Mucosa of rectum (tissue), 2 donors: ENCODE measurements at regions not wholly inside any gene's neighbourhood (a gene's known extent, or its start where the extent isn't known, plus 50 kb on each side); places are given as distances from the start of the nearest gene placed in this dataset.
"Not testable (repeated sequence)": the region's sequence is repeated elsewhere in the genome, so short reads cannot be mapped to it uniquely, and the experiment has no call there.

Experiments used
- H3K27ac ChIP-seq, 2 donors: one replicate each; pipeline ENCODE4 v1.7.0; 2013; ENCODE audit warnings: inconsistent platforms in 2 of 2, low read depth in 2 of 2, low read length in 2 of 2
- H3K27me3 ChIP-seq, 2 donors: one replicate each; pipeline ENCODE4 v1.7.0; 2013; ENCODE audit warnings: low read length in 2 of 2; ENCODE audit not compliant: control insufficient read depth in 2 of 2, insufficient read depth in 2 of 2
- H3K36me3 ChIP-seq, 2 donors: one replicate each; pipeline ENCODE4 v1.7.0; 2013; ENCODE audit warnings: low read length in 2 of 2; ENCODE audit not compliant: control insufficient read depth in 2 of 2, insufficient read depth in 2 of 2
- H3K4me1 ChIP-seq, 2 donors: one replicate each; pipeline ENCODE4 v1.7.0; 2013; ENCODE audit warnings: low read length in 2 of 2, mild to moderate bottlenecking in 1 of 2; ENCODE audit not compliant: control insufficient read depth in 2 of 2, insufficient read depth in 2 of 2
- H3K4me3 ChIP-seq, 2 donors: one replicate each; pipeline ENCODE4 v1.7.0; 2013; ENCODE audit warnings: low read length in 2 of 2
- H3K9ac ChIP-seq, 2 donors: one replicate each; pipeline ENCODE4 v1.7.0; 2013; ENCODE audit warnings: low read length in 2 of 2, low read depth in 1 of 2, mild to moderate bottlenecking in 1 of 2
- H3K9me3 ChIP-seq, 2 donors: one replicate each; pipeline ENCODE4 v1.7.0; 2013; ENCODE audit warnings: low read length in 2 of 2; ENCODE audit not compliant: control insufficient read depth in 2 of 2
- donor health status: healthy.
- donor health status: Normal muscosa, but diverticular disease.

DNA sequence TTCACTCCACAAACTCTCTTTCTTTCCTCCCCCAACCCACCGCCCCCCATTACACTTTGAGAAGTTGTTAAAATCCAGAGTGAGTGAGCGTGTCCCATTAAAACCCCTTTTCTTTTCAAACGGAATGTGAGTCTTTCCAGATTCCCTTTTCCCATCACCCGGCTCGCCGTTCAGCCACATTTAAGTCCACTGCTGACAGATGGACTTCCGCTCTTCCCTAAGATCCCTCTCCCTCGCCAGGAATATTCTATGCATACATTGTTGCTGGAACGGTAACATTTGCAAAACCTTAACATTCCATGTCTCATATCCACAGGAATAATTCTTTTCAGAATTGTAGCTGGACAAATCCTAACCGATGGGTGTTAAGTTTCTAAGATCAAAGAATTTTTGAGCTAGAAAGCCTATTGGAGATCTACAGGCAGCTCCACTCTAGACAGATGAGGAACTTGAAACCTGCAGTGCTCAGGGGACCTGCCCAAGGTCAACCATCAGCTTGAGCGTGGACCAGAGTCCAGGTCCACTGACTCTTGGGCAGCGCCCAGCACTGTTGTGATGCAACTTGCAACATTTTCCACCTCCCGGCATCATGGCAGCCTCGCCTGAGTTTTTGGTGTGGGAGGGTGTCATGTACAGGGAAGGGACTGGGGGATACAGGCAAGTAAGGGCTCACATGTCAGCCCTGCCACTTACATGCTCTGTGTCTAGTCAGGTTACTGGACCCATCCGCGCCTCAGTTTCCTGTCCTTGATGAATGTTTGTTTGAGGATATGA lies 500.1 kb downstream of the CCDC171 start:
- H3K27me3 ChIP-seq = no peaks in the 10 kb centered on the region
- H3K9me3 ChIP-seq = no peaks in the 10 kb centered on the region
- H3K4me3 ChIP-seq = no peak overlapping the region
- H3K27ac ChIP-seq = no peak overlapping the region
- H3K9ac ChIP-seq = no peak overlapping the region
- no peaks in the 10 kb centered on the region for H3K4me1 ChIP-seq
- H3K36me3 ChIP-seq = no peaks in the 10 kb centered on the region

DNA sequence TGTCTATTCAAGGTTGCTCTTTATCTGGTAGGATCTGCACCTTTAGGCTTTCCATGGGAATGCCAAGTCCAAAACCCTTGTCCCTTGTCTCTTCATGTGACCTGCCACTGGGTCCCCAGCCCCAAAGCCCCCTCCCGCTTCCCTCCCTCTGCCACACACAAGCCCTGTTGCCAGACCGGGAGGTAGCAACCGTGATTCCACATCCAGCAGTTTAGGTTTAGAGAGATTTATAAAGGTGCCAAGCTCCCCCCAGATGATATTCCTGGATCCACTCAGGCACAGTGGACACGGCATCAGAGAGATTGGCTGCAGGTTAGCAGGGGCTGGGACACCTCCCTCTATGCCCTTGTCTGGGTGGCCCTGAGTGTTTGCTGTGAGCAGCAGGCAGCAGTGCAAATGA lies 504.7 kb downstream of the CCDC171 start:
- no peak overlapping the region for H3K27ac ChIP-seq
- H3K4me1 ChIP-seq = no peaks in the 10 kb centered on the region
- H3K4me3 ChIP-seq = no peak overlapping the region
- H3K27me3 ChIP-seq = no peaks in the 10 kb centered on the region
- no peak overlapping the region for H3K9ac ChIP-seq
- no peaks in the 10 kb centered on the region for H3K36me3 ChIP-seq
- no peaks in the 10 kb centered on the region for H3K9me3 ChIP-seq

DNA sequence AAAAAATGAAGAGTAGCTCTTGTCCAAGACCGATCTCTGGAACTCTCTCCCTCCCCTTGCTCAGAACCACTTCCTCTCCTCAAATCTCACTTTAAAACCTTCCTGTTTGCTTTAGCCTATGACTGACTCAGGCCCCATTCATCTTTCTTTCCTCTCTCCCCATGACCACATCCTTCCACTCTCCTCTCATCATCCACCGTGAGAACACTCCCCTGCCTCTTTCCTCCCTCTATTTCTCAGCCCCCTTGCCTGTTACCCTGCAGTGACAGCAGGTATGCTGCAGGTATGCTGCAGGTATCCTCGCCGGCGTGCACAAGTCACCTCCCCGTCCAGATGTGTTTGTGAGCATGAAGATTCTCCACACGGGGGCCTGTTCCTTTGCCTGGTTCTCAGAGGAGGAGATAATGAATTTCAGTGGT lies 505.3 kb downstream of the CCDC171 start:
- H3K27me3 ChIP-seq = no peaks in the 10 kb centered on the region
- H3K4me1 ChIP-seq = no peaks in the 10 kb centered on the region
- no peaks in the 10 kb centered on the region for H3K9me3 ChIP-seq
- H3K36me3 ChIP-seq = no peaks in the 10 kb centered on the region
- no peak overlapping the region for H3K27ac ChIP-seq
- H3K9ac ChIP-seq = no peak overlapping the region
- H3K4me3 ChIP-seq = no peak overlapping the region

DNA sequence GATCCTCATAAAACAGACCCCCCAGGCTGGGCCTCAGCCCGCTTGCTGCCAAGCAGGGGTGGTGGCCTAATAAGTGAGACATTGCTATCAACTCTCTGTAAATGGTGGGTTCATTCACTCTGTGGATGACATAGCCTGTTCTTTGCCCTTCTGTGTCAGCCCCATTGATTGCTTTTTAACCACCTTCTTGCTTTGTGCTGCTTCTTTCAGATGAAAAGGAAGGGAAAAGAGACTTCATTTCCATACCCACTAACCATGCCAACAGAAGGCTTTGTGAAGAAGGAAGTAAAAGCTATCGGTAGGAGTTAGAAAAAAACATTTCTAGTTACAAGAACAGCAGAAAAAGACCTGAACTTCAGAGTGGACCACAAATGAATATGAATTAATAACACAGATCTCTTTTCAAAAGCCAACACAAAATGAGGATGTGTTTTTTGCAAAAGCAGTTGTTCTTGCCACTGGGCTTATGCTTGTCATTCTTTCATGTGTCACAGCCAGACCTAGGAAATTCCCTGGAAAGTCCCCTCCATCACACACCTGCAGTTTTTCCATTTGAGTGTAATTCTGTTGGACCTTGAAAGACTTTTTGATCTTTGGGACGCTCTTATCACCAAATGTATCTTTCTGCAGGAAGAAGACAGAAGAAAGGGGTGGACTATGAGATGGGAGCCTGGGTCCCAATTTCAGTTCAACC lies 507.7 kb downstream of the CCDC171 start:
- H3K36me3 ChIP-seq = no peaks in the 10 kb centered on the region
- H3K27me3 ChIP-seq = no peaks in the 10 kb centered on the region
- H3K27ac ChIP-seq = no peak overlapping the region
- no peak overlapping the region for H3K9ac ChIP-seq
- H3K9me3 ChIP-seq = no peaks in the 10 kb centered on the region
- H3K4me1 ChIP-seq = no peaks in the 10 kb centered on the region
- no peak overlapping the region for H3K4me3 ChIP-seq

DNA sequence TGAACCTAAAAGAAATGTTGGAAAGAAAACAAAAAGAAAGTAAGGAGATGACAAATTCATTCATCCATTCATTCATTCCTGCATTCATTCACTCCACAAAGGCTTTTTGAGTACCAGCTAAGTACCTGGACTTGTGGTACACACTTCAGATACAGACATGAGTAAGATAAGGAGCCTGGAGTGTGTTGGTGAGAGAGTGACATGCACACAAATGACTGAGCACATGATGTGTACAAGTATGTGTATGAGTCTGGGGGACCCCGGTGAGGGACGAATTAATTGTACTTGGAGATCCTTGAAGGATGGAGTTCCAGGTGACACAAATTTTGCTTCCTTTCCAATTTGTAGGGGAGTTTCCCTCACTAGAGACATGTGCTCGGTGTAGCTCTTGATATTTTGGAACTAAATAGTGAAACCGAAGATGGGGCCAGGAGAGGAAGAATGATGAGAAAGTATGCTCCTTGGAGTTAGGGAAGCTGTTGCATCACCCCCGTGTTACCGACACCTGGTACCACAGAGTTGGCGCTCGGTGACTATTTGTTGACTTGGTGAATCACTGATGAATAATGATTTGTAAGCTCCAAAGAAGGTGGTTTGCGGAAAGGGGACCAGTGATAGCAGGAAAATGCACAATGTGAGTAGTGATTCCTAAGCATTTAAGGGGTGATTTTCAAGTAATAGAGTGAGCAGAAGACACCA lies 509.8 kb downstream of the CCDC171 start:
- no peak overlapping the region for H3K27ac ChIP-seq
- H3K9me3 ChIP-seq = no peaks in the 10 kb centered on the region
- H3K4me3 ChIP-seq = no peak overlapping the region
- H3K4me1 ChIP-seq = no peaks in the 10 kb centered on the region
- no peak overlapping the region for H3K9ac ChIP-seq
- H3K27me3 ChIP-seq = no peaks in the 10 kb centered on the region
- H3K36me3 ChIP-seq = no peaks in the 10 kb centered on the region

DNA sequence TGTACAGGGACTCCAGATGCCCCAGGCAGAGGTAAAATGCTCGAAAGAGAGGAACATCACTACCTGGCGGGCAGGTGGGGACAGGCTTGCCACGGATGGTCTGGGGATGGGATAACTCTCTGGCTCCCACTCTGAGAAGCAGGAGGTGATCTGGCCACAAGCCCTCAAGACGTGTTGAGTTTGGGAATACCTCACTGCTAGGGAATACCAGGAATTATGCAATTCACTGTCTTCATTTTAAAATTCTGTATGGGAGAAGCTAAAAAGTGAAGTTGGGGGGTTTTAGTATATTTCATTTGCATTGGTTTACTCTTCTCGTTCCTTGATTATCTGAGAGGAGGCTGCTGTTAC lies 510.4 kb downstream of the CCDC171 start:
- no peak overlapping the region for H3K9ac ChIP-seq
- H3K9me3 ChIP-seq = no peaks in the 10 kb centered on the region
- H3K27ac ChIP-seq = no peak overlapping the region
- H3K4me3 ChIP-seq = no peak overlapping the region
- H3K4me1 ChIP-seq = no peaks in the 10 kb centered on the region
- H3K36me3 ChIP-seq = no peaks in the 10 kb centered on the region
- no peaks in the 10 kb centered on the region for H3K27me3 ChIP-seq

DNA sequence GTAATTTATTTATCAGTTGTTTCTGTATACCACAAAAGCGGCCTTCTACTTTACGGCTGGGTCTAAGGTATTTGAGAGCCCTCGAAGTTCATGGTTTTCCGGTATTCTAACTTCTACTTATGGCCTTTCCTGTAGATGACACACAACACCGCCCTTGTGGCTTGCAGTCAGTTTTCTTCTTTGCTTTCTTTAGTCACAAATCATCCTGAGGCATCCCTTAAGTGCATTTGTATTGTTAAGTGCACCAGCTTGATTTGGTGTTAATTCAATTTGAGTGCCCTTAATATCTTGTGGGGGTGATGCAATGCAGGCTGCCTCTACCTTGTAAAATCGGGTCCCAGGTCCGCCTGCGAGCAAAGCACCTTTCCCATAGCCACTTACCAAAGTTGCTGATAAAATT lies 511.9 kb downstream of the CCDC171 start:
- no peak overlapping the region for H3K27ac ChIP-seq
- H3K4me1 ChIP-seq = no peaks in the 10 kb centered on the region
- H3K27me3 ChIP-seq = no peaks in the 10 kb centered on the region
- H3K9ac ChIP-seq = no peak overlapping the region
- no peaks in the 10 kb centered on the region for H3K36me3 ChIP-seq
- no peaks in the 10 kb centered on the region for H3K9me3 ChIP-seq
- H3K4me3 ChIP-seq = no peak overlapping the region

DNA sequence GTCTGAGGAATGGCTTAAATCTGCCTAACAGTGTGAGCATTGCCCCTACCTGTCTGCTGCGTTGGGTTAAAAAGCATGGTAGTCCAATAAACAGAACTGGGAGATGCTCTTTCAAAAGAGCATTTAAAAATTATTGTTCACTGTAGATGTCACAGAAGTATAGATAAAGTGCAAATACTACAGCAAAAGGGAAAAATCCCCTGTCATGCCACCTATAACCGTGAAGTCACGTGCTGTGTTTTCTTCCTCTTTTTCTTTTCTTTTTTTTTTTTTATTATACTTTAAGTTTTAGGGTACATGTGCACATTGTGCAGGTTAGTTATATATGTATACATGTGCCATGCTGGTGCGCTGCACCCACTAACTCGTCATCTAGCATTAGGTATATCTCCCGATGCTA lies 513.4 kb downstream of the CCDC171 start:
- not testable (repeated sequence) for H3K27me3 ChIP-seq, H3K9me3 ChIP-seq, H3K9ac ChIP-seq, H3K4me3 ChIP-seq, H3K27ac ChIP-seq, H3K36me3 ChIP-seq, H3K4me1 ChIP-seq

DNA sequence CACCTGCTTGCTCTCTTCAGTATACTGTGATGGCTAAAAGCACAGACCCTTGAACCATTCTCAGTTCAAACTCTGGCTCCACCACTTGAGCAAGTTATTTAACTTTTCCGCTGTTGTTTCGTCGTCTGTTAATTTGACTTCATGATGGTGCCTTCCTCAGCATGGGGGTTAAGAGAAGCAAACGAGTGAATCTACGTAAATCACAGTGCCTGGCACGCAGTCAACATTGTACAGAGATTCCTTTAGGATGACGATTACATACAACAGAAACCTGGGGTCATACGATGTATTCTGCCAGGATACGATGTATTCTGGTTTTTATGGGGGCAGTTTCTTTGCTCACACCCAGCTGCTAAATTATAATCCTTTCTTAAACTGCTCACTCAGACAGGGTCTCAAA lies 515.6 kb downstream of the CCDC171 start:
- H3K9ac ChIP-seq = no peak overlapping the region
- H3K4me1 ChIP-seq = no peaks in the 10 kb centered on the region
- H3K4me3 ChIP-seq = no peak overlapping the region

DNA sequence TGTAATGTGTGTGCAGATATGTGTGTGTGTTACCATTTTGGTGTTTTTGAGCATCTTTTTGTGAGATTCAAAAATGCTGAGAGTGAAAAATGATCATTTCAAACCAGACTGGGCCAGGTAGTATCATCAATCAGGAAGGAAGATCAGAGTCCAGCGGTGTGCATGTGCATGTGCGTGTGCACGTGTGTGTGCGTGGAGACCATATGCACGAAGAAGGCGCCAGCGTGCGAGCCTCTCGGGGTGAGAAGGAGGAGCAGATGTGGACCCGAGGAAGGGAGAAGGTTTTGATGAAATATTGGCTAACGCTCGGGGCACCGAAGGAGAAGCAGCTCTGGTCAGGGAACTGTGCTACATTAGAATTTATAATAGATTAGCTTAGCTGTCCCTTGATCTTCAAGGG lies 516.4 kb downstream of the CCDC171 start:
- Histone ChIP-seq H3K27ac (no peak overlapping the region), H3K27me3 (no peaks in the 10 kb centered on the region), H3K9ac (no peak overlapping the region), H3K4me1 (no peaks in the 10 kb centered on the region), H3K4me3 (no peak overlapping the region), H3K36me3 (no peaks in the 10 kb centered on the region), H3K9me3 (no peaks in the 10 kb centered on the region)

More for the DNA sequence above, 515.6 kb downstream of the CCDC171 start:
- H3K27ac ChIP-seq = no peak overlapping the region
- H3K36me3 ChIP-seq = no peaks in the 10 kb centered on the region
- no peaks in the 10 kb centered on the region for H3K9me3 ChIP-seq
- H3K27me3 ChIP-seq = no peaks in the 10 kb centered on the region
